GM04504 (cell line): ENCODE measurements at regions not wholly inside any gene's neighbourhood (a gene's known extent, or its start where the extent isn't known, plus 50 kb on each side); places are given as distances from the start of the nearest gene placed in this dataset.
"Not testable (repeated sequence)": the region's sequence is repeated elsewhere in the genome, so short reads cannot be mapped to it uniquely, and the experiment has no call there.

Experiments used
- DNase-seq: peaks from one replicate; pipeline ENCODE4 v3.0.0-alpha.2; 2012; ENCODE audit warnings: low read depth

GRCh38 chr9:108803428-108804065 is 52.2 kb downstream of the ACTL7B start:
- DNase-seq = no peak

DNA sequence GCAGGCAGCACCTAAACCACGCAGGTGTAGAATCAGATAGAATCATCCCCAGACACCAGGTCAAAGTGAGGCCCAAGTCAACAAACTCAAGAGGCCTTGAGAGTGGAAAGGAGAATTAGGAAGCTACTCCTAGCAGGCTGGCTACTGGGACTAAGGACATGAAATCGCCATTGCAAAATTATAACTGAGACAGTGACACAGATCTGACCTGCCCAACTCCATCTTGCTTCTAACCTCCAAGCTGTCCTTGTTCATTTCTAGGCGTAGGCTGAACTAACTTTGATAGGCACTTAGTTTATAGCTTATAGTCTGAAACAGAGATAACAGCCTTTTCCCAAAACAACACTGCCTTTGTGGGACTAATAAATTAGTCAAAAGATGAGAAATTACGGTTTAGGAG is 52.8 kb downstream of the ACTL7B start:
- DNase-seq = no peak

GRCh38 chr9:108801949-108802348 is 53.8 kb downstream of the ACTL7B start:
- DNase-seq = no peak

DNA sequence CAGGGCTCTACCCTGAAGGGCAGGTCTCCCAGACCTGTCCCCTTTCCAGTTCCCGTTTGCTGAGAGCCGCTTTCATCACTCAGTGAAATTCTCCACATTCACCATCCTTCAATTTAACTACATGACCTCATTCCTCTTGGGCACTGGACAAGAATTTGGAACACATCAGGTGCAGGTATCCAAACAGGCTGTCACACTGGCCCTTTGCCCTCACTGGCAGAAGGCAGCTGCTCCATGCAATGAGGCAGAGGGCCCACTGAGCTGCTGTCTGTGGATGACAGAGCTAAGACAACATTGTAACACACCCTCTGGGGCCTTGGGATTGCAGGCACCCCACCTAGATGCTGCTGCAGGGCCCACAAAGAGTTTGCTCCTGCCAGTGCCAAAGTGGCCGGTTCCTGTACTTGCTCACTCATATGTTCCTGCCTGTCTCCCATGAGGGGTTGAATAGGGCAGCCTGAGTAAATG is 55.1 kb downstream of the ACTL7B start:
- no peak for DNase-seq

DNA sequence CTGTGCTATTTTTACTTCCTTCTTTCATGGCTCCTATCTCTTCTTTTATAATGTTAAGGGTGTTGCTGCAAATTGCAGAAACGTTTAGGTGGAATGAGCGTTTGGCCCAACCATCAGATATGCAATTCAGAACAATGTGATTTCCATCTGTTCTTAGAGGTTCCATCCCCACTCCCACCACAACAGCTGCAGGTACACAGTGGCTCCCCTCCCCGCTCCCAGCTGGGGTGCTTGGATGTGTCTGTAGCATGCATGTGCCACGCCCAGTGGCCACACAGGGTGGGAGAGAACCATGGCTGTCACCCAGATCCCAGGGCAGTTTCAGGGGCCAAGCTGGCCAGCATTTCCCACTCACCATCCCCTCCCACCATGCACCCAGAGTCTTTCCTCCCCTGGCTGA is 62.2 kb downstream of the ACTL7B start:
- no peak for DNase-seq

DNA sequence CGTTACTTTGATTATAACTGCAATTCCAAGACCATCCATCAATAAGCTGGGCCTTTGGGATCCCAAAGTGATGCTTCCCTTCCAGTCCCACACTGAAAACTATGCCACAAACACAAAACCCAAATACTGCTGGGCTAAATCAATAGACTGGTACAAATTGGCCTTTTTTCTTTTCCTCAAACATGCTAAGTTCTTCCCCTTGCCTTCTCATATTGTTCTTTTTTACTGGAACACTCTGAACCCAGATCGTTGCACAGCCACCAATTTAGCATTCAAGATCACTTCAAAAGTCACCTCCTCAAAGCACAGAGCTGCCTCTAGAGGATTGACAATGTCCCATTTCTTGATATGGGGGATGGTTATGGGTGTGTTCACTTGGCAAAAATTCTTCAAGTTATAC is 66.0 kb downstream of the ACTL7B start:
- DNase-seq = no peak

- DNase-seq = no peak
Observed at GRCh38 chr9:108787690-108788048, 68.1 kb downstream of the ACTL7B start.

DNA sequence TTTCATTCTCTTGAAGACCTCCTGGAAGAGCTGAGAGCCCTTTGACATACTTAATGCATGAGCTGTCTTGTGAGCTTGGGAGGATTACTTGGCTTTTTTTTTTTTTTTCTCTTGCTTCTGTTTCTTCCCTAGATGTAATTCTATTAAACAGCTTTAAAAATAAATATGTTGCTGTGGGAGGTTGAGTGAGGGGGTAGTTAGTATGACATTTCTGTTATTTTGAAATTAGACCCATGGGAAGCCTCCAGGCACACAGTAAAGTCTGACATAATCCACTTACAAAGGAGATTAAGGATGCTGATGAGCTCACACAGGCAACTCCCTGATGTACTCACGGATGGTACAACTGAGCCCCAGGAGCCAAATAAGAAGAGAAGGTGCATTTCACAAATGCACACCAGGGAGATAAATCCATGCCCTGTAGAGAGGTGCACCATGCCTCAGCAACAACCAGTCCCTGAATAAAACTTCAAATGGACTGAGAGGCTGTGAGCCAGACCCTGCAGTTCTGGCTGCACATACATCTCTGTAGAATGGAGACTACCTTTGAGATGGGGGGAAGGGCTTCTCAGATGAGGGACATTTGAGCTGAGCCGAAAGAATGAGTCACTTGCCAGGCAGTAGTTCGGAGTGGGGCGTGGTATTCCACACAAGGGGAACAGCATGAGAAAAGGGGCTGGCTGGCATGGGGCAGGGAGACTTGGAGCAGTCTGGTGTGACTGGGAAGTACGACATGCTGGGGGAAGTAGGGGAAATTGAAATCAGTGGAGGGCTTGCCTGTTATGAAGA is 68.7 kb downstream of the ACTL7B start:
- peak; percentile 3 for DNase-seq

DNA sequence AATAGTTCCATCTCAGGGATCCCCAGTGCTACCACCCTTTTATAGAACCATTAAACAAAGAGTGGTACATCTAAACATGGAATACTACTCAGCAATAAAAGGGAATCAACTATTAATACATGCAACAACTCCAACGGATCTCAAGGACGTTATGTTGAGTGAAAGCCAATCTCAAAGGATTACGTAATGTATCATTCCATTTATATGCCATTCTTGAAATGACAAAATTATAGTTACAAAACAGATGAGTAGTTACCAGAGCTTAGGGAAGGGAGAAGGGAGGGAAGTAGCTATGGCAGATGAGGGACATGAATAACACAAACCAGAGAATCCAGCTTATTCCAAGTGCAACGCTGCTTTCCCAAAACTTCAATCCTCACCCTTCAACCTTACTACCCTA is 69.5 kb downstream of the ACTL7B start:
- no peak for DNase-seq

- DNase-seq = peak; percentile 47
Observed at GRCh38 chr9:108784998-108785397, 70.8 kb downstream of the ACTL7B start.

DNA sequence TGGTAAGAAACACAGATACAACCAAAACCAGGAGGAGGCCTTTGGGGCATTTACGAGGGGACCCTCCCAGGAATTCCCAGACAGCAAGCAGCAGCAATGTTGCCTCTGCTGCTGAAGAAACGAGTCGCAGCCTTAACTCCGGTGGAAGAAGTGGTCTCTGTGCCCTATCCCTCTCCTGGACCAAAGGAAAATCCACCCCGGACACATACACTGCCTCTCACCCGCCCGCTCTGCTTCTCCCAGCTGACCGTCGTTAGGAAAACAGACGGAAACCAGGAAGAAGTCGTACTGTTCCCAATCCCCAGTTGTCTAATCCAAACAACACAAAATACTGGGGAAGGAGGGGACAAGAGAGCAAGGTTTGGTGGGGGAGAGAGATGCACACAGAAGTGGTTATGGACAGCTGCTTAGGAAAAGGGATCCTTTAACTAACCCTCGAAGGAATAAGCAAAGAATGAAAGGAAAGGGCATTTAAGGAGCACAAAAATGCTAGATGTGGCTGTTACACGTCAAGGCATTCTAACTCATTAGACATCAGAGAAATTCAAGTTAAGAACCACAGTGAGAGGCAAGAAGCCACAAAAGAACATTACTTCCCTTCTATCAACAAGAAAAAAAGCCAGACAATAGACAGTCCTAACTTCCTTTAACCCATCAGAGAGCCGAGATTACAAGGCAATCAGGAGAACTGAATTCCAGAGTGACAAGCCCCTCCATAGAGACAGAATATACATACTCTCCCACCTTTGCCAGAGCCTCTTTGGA is 71.9 kb downstream of the ACTL7B start:
- DNase-seq = no peak

- no peak for DNase-seq
Observed at GRCh38 chr9:108783326-108783725, 72.5 kb downstream of the ACTL7B start.

DNA sequence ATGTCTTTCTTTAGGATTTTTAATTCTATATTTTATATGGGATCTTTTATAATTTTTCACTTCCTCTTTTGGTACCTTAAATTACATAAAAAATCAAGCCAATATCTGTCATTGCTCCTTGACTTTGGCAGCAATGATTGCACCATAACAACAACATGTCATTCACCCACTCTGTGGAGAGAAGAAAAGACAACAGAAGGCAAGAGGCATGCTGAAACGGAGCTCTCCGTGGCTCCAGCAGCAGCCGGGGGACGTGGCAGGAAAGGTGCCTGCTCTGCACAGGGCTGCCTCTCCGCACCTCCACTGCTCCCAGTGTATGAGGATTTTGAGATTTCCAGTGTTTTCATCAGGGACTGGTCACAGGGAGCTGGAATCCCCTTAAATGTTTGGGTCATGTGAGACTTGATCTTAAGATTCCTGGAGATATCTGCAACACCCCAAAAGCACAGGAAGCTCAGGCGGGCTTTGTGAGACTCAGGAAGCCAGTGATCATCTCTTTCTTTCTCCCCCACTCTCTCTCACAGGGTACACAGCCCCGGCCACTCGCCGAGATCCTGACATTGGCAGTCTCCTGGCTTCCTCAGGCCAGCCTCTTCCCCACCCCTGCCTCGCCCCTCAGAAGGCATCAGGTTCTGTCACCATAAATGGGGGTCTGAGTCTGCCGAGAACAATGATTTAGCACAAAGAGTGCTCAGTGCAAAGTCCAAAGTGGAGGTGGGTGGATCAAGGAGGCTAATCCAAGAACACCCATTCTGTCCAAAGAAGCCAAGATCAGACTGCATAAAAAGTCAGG is 74.6 kb downstream of the ACTL7B start:
- DNase-seq = no peak

GRCh38 chr9:108779551-108780325 is 76.0 kb downstream of the ACTL7B start:
- DNase-seq = no peak

DNA sequence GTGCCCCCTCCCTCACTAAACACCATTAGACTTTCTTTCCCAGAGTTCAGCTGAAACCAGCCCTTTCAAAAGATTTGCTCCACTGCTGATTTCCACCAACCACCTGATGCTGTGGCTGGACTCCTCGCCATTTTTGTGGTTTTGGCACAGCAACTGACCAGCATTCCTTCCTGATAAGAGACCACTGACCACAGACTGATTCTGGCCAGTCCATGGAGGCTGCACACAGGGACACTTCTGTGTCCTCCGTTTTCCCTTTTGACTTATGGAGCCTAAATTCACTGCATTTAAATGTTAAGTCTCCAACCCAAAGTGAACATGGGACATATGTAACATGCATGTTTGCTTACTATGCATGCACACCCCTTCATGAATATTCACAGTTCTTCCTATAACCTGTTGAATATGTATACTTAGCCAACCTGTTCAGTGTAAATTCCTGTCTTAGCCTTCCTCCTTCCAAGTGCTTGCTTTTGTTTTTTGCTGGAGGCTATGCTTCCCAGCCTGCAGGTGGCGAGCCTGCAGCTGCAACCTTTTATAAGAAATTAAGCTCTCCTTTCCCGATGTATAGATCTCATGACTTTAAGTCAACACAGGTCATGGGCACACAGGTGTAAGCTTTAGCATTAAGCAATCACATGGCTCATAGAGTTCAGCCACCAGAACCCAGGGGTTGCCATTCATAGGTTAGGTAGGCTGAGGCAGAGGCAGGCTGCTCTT is 78.7 kb downstream of the ACTL7B start:
- no peak for DNase-seq

- no peak for DNase-seq
Observed at GRCh38 chr9:108775901-108776306, 79.9 kb downstream of the ACTL7B start.

GRCh38 chr9:108774088-108774487 is 81.7 kb downstream of the ACTL7B start:
- DNase-seq = not testable (repeated sequence)

GRCh38 chr9:108772301-108772894 is 83.4 kb downstream of the ACTL7B start:
- DNase-seq = no peak

DNA sequence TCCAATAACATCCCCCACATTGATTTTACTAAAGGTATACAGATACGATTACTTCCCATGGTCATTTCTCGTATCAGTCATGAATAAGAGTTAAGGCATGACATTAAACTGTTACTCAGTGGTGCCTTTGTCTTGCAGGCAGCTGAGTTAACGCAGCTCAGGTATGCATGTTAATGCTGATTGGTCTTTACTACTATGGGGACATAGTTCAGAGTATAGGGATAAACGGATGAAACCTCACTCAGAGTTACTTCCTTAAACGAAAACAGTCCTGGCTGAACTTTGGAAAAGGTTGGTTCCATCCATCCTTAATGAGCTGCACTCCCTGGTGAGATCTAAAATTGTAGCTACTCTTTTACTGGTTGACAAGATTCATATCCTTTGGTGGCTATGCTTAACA is 87.0 kb downstream of the ACTL7B start:
- DNase-seq = no peak

DNA sequence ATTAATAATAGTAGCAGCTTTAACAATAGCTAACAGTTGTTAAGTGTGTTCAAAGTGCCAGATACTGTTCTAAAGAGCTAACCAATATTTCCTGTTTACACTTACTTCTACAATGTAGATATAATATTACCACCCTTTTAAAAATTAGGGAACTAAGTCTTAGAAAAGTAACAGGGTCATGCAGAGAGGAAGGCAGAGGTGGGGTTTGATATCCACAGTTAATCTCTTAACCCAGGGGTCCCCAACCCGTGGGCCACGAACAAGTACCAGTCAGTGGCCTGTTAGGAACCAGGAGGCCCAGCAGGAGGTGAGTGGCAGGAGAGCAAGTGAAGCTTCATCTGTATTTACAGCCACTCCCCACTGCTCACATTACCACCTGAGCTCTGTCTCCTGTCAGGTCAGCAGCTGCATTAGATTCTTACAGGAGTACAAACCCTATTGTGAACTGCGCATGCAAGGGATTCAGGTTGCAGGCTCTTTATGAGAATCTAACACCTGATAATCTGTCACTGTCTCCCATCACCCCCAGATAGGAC is 89.1 kb downstream of the ACTL7B start:
- DNase-seq = no peak
